HG03066 (cell line): ENCODE measurements at regions not wholly inside any gene's neighbourhood (a gene's known extent, or its start where the extent isn't known, plus 50 kb on each side); places are given as distances from the start of the nearest gene placed in this dataset.

ENCODE experiments used
- ATAC-seq: cut with Tn5 transposase; IDR thresholded peaks from one replicate; pipeline ENCODE4 v1.9.1; 2021; ENCODE audit warnings: low read depth; ENCODE audit not compliant: unreplicated experiment

- no peak for ATAC-seq
These were observed 72.3 kb upstream of the SMLR1 start for GRCh38 chr6:130754786-130755367.

- no peak for ATAC-seq
These were observed 71.7 kb upstream of the SMLR1 start for GRCh38 chr6:130755368-130756034.

GRCh38 chr6:130756824-130757223, 70.4 kb upstream of the SMLR1 start:
- no peak for ATAC-seq

GRCh38 chr6:130758813-130759212, 68.4 kb upstream of the SMLR1 start:
- ATAC-seq: no peak

- no peak for ATAC-seq
These were observed 67.2 kb upstream of the SMLR1 start for GRCh38 chr6:130760006-130760405.

- ATAC-seq: no peak
These were observed 65.9 kb upstream of the SMLR1 start for GRCh38 chr6:130761286-130761685.

- ATAC-seq: no peak
These were observed 62.0 kb upstream of the SMLR1 start for GRCh38 chr6:130765181-130765727.

- ATAC-seq: no peak
These were observed 60.7 kb upstream of the SMLR1 start for GRCh38 chr6:130766239-130767144.

- ATAC-seq: no peak
These were observed 57.3 kb upstream of the SMLR1 start for GRCh38 chr6:130769861-130770260.

- no peak for ATAC-seq
These were observed 55.5 kb upstream of the SMLR1 start for GRCh38 chr6:130771741-130772140.

- no peak for ATAC-seq
These were observed 53.3 kb upstream of the SMLR1 start for GRCh38 chr6:130773860-130774259.

GRCh38 chr6:130775411-130776012, 51.7 kb upstream of the SMLR1 start:
- no peak for ATAC-seq

- ATAC-seq: peak; percentile 98
These were observed 50.8 kb upstream of the SMLR1 start for GRCh38 chr6:130776287-130776925.
